ENCODE measurements at regions not wholly inside any gene's neighbourhood (a gene's known extent, or its start where the extent isn't known, plus 50 kb on each side); places are given as distances from the start of the nearest gene placed in this dataset.
"Not testable (repeated sequence)": the region's sequence is repeated elsewhere in the genome, so short reads cannot be mapped to it uniquely, and the experiment has no call there.

GRCh38 chr5:136812270-136812669, 446.9 kb upstream of the TRPC7 start:
- H3K27me3 ChIP-seq (ENCODE audit: control insufficient read depth, insufficient read depth, low read length, poor library complexity, severe bottlenecking); H3K36me3 ChIP-seq (ENCODE audit: control insufficient read depth, insufficient read depth, low read length); H3K9me3 ChIP-seq (ENCODE audit: control insufficient read depth, low read length); H3K4me3 ChIP-seq (ENCODE audit: insufficient read depth, low read depth, low read length); H3K4me1 ChIP-seq (ENCODE audit: control insufficient read depth, insufficient read depth, low read length); H3K27ac ChIP-seq (ENCODE audit: insufficient read depth, low read depth, low read length, poor library complexity, severe bottlenecking): not testable (repeated sequence)
- 92% methylated on average over 2 of the region's 2 CpGs for WGBS, 2 experiments

DNA sequence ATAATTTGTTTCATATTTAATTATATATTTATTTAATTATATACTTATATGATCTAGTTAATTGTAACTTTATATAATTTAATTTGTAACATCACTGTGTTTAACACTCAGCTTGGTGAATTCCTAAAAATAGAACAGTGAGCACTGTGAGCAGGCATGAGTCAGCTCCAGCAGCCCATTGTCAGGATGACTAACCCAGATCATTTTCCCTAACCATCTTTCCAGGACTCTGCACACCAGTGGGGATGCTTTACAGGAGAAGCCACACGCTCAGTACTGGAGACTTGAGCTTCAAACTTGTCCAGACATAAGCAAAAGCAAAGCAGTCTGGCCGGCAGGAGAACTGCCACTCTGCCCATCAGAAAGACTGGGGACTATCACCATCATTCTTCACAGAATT, 446.2 kb upstream of the TRPC7 start:
- WGBS, 2 experiments: 85 to 91% methylated on average over 2 of the region's 2 CpGs
- Histone ChIP-seq H3K27ac (ENCODE audit: insufficient read depth, low read depth, low read length, poor library complexity, severe bottlenecking) (no peak overlapping the region), H3K36me3 (ENCODE audit: control insufficient read depth, insufficient read depth, low read length) (no peaks in the 10 kb centered on the region), H3K9me3 (ENCODE audit: control insufficient read depth, low read length) (no peaks in the 10 kb centered on the region), H3K27me3 (ENCODE audit: control insufficient read depth, insufficient read depth, low read length, poor library complexity, severe bottlenecking) (no peaks in the 10 kb centered on the region), H3K4me3 (ENCODE audit: insufficient read depth, low read depth, low read length) (no peak overlapping the region), H3K4me1 (ENCODE audit: control insufficient read depth, insufficient read depth, low read length) (no peaks in the 10 kb centered on the region)

DNA sequence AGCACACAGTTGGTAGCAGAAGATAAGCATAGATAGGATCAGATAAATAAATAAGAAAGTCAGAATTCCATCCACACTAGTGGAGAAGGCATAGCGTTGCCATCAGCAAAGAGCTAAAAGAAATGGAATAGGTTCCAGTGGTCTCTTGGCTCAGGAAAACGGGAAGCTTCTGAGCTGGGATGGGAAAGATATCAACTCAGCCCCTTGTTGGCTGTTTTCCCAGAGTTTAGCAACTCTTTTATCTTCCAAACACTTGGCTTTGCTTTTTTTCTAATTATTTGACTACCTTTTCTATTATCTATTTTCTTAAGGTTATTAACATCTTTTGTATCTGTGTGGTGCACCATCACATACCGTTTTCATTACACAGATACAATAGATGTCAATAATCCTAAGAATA, 445.7 kb upstream of the TRPC7 start:
- Histone ChIP-seq H3K4me1 (ENCODE audit: control insufficient read depth, insufficient read depth, low read length) (no peaks in the 10 kb centered on the region), H3K36me3 (ENCODE audit: control insufficient read depth, insufficient read depth, low read length) (no peaks in the 10 kb centered on the region), H3K4me3 (ENCODE audit: insufficient read depth, low read depth, low read length) (no peak overlapping the region), H3K27me3 (ENCODE audit: control insufficient read depth, insufficient read depth, low read length, poor library complexity, severe bottlenecking) (no peaks in the 10 kb centered on the region), H3K9me3 (ENCODE audit: control insufficient read depth, low read length) (no peaks in the 10 kb centered on the region), H3K27ac (ENCODE audit: insufficient read depth, low read depth, low read length, poor library complexity, severe bottlenecking) (no peak overlapping the region)
- WGBS, 2 experiments: 91 to 92% methylated on average over 2 of the region's 3 CpGs

GRCh38 chr5:136810261-136810801, 445.0 kb upstream of the TRPC7 start:
- no peak overlapping the region for H3K27ac ChIP-seq (ENCODE audit: insufficient read depth, low read depth, low read length, poor library complexity, severe bottlenecking)
- no peaks in the 10 kb centered on the region for H3K4me1 ChIP-seq (ENCODE audit: control insufficient read depth, insufficient read depth, low read length)
- no peaks in the 10 kb centered on the region for H3K27me3 ChIP-seq (ENCODE audit: control insufficient read depth, insufficient read depth, low read length, poor library complexity, severe bottlenecking)
- no peak overlapping the region for H3K4me3 ChIP-seq (ENCODE audit: insufficient read depth, low read depth, low read length)
- H3K9me3 ChIP-seq (ENCODE audit: control insufficient read depth, low read length): no peaks in the 10 kb centered on the region
- WGBS, 2 experiments: 92 to 98% methylated on average over 5 of the region's 5 CpGs
- no peaks in the 10 kb centered on the region for H3K36me3 ChIP-seq (ENCODE audit: control insufficient read depth, insufficient read depth, low read length)

- no peaks in the 10 kb centered on the region for H3K4me1 ChIP-seq (ENCODE audit: control insufficient read depth, insufficient read depth, low read length)
- no peak overlapping the region for H3K27ac ChIP-seq (ENCODE audit: insufficient read depth, low read depth, low read length, poor library complexity, severe bottlenecking)
- no peaks in the 10 kb centered on the region for H3K9me3 ChIP-seq (ENCODE audit: control insufficient read depth, low read length)
- no peaks in the 10 kb centered on the region for H3K27me3 ChIP-seq (ENCODE audit: control insufficient read depth, insufficient read depth, low read length, poor library complexity, severe bottlenecking)
- no peaks in the 10 kb centered on the region for H3K36me3 ChIP-seq (ENCODE audit: control insufficient read depth, insufficient read depth, low read length)
- H3K4me3 ChIP-seq (ENCODE audit: insufficient read depth, low read depth, low read length): no peak overlapping the region
- WGBS, 2 experiments: 88 to 90% methylated on average over 1 of the region's 1 CpG
These were observed 444.0 kb upstream of the TRPC7 start for GRCh38 chr5:136809382-136809781.

GRCh38 chr5:136808756-136809155, 443.4 kb upstream of the TRPC7 start:
- Histone ChIP-seq H3K9me3 (ENCODE audit: control insufficient read depth, low read length) (no peaks in the 10 kb centered on the region), H3K27me3 (ENCODE audit: control insufficient read depth, insufficient read depth, low read length, poor library complexity, severe bottlenecking) (no peaks in the 10 kb centered on the region), H3K27ac (ENCODE audit: insufficient read depth, low read depth, low read length, poor library complexity, severe bottlenecking) (no peak overlapping the region), H3K4me1 (ENCODE audit: control insufficient read depth, insufficient read depth, low read length) (no peaks in the 10 kb centered on the region), H3K36me3 (ENCODE audit: control insufficient read depth, insufficient read depth, low read length) (no peaks in the 10 kb centered on the region), H3K4me3 (ENCODE audit: insufficient read depth, low read depth, low read length) (no peak overlapping the region)
- 93 to 95% methylated on average over 4 of the region's 4 CpGs for WGBS, 2 experiments

- Histone ChIP-seq H3K4me1 (ENCODE audit: control insufficient read depth, insufficient read depth, low read length) (no peaks in the 10 kb centered on the region), H3K4me3 (ENCODE audit: insufficient read depth, low read depth, low read length) (no peak overlapping the region), H3K9me3 (ENCODE audit: control insufficient read depth, low read length) (no peaks in the 10 kb centered on the region), H3K27ac (ENCODE audit: insufficient read depth, low read depth, low read length, poor library complexity, severe bottlenecking) (no peak overlapping the region), H3K36me3 (ENCODE audit: control insufficient read depth, insufficient read depth, low read length) (no peaks in the 10 kb centered on the region), H3K27me3 (ENCODE audit: control insufficient read depth, insufficient read depth, low read length, poor library complexity, severe bottlenecking) (no peaks in the 10 kb centered on the region)
- WGBS, 2 experiments: 94 to 100% methylated on average over 2 of the region's 2 CpGs
These were observed 440.1 kb upstream of the TRPC7 start for GRCh38 chr5:136805466-136805865.

GRCh38 chr5:136802383-136802782, 437.0 kb upstream of the TRPC7 start:
- Histone ChIP-seq H3K4me1 (ENCODE audit: control insufficient read depth, insufficient read depth, low read length) (no peaks in the 10 kb centered on the region), H3K27ac (ENCODE audit: insufficient read depth, low read depth, low read length, poor library complexity, severe bottlenecking) (no peak overlapping the region), H3K4me3 (ENCODE audit: insufficient read depth, low read depth, low read length) (no peak overlapping the region), H3K36me3 (ENCODE audit: control insufficient read depth, insufficient read depth, low read length) (no peaks in the 10 kb centered on the region), H3K27me3 (ENCODE audit: control insufficient read depth, insufficient read depth, low read length, poor library complexity, severe bottlenecking) (no peaks in the 10 kb centered on the region), H3K9me3 (ENCODE audit: control insufficient read depth, low read length) (no peaks in the 10 kb centered on the region)
- WGBS, 2 experiments: 72 to 75% methylated on average over 2 of the region's 2 CpGs

DNA sequence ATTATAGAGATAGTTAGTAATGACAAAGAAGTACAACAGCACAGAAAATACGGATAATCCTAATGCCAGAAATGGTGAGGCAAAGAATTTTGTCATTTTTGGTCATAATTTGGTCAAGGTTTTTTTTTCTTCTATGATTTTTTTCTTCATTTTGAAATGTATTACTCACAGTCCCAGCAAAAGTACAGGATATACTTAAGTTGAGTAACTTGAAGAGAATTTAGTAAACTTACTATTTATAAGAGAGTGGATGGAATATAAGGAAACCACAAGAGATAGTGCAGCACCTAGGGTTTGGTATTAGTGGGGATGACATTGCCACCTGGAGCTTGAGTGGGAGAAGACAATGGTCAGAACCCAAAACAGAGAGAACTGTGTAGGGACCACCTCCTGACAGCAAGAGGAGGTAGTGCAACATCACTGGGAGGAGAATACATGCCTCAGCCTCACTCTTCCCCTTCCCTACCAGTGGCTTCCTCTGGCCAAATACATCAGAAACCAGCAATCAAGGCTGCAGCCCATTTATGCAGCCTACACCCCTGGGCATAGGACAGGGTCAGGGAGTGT, 434.5 kb upstream of the TRPC7 start:
- H3K4me1 ChIP-seq (ENCODE audit: control insufficient read depth, insufficient read depth, low read length): no peaks in the 10 kb centered on the region
- H3K9me3 ChIP-seq (ENCODE audit: control insufficient read depth, low read length): no peaks in the 10 kb centered on the region
- H3K4me3 ChIP-seq (ENCODE audit: insufficient read depth, low read depth, low read length): no peak overlapping the region
- no peak overlapping the region for H3K27ac ChIP-seq (ENCODE audit: insufficient read depth, low read depth, low read length, poor library complexity, severe bottlenecking)
- 90 to 100% methylated on average over 1 of the region's 1 CpG for WGBS, 2 experiments
- H3K36me3 ChIP-seq (ENCODE audit: control insufficient read depth, insufficient read depth, low read length): no peaks in the 10 kb centered on the region
- H3K27me3 ChIP-seq (ENCODE audit: control insufficient read depth, insufficient read depth, low read length, poor library complexity, severe bottlenecking): no peaks in the 10 kb centered on the region

DNA sequence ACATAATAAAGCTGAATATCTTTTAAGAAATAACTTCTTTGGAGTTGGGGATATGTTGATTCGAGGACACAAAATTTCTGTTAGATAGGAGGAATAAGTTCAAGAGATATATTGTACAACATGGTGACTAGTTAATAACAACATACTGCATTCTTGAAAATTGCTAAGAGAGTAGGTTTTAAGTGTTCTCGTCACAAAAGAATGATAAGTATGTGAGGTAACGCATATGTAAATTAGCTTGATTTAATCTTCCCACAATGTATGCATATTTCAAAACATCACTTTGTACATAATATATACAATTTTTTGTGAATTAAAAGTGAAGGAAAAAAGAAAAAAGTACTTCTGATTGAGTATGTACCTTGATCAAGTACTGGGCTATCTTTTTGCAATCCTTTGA, 428.0 kb upstream of the TRPC7 start:
- Histone ChIP-seq H3K27ac (ENCODE audit: insufficient read depth, low read depth, low read length, poor library complexity, severe bottlenecking) (no peak overlapping the region), H3K36me3 (ENCODE audit: control insufficient read depth, insufficient read depth, low read length) (no peaks in the 10 kb centered on the region), H3K9me3 (ENCODE audit: control insufficient read depth, low read length) (no peaks in the 10 kb centered on the region), H3K4me3 (ENCODE audit: insufficient read depth, low read depth, low read length) (no peak overlapping the region), H3K4me1 (ENCODE audit: control insufficient read depth, insufficient read depth, low read length) (no peaks in the 10 kb centered on the region), H3K27me3 (ENCODE audit: control insufficient read depth, insufficient read depth, low read length, poor library complexity, severe bottlenecking) (no peaks in the 10 kb centered on the region)
- WGBS, 2 experiments: 93 to 100% methylated on average over 1 of the region's 3 CpGs

GRCh38 chr5:136781464-136781863, 416.1 kb upstream of the TRPC7 start:
- Histone ChIP-seq H3K9me3 (ENCODE audit: control insufficient read depth, low read length) (no peaks in the 10 kb centered on the region), H3K27me3 (ENCODE audit: control insufficient read depth, insufficient read depth, low read length, poor library complexity, severe bottlenecking) (no peaks in the 10 kb centered on the region), H3K4me3 (ENCODE audit: insufficient read depth, low read depth, low read length) (no peak overlapping the region), H3K27ac (ENCODE audit: insufficient read depth, low read depth, low read length, poor library complexity, severe bottlenecking) (no peak overlapping the region), H3K4me1 (ENCODE audit: control insufficient read depth, insufficient read depth, low read length) (no peaks in the 10 kb centered on the region), H3K36me3 (ENCODE audit: control insufficient read depth, insufficient read depth, low read length) (no peaks in the 10 kb centered on the region)
- WGBS, 2 experiments: 94% methylated on average over 2 of the region's 3 CpGs

All from ectodermal cell (in vitro differentiated cells).